LNCaP clone FGC (cell line): ENCODE measurements at regions not wholly inside any gene's neighbourhood (a gene's known extent, or its start where the extent isn't known, plus 50 kb on each side); places are given as distances from the start of the nearest gene placed in this dataset.

Source experiments
- DNase-seq: peaks from one replicate; pipeline ENCODE4 v3.0.0-alpha.2; 2011; ENCODE audit warnings: low read depth
- H3K4me3 ChIP-seq: 2 replicates; pipeline ENCODE4 v1.5.1; 2011; ENCODE audit warnings: mild to moderate bottlenecking, low read depth, low read length, control low read depth
- CTCF ChIP-seq: IDR thresholded peaks from 2 replicates; pipeline ENCODE4 v1.5.1; 2012; ENCODE audit warnings: mild to moderate bottlenecking; ENCODE audit not compliant: control insufficient read depth, insufficient read depth; ENCODE audit errors: extremely low read depth

DNA sequence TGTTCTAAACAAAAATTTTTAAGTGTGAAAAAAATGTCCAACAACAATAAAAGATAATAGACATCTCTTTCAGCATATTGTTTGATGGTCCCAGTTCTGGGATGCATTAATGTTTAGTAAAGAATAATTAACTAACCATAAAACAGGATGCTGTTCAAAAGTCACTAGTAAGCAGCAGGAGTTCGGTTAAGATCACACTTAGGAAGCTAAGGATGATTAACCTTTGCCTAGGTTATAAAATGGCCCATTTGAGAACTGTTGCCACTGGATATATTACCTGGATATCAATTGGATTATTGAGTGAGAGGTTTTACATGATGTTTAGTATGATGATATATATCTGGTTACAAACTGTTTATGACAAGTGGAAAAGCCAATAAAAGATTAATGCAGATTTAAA is 171.7 kb downstream of the ATG4C start:
- no peak overlapping the region for H3K4me3 ChIP-seq
- no peak for TF ChIP-seq CTCF
- no peak for DNase-seq

DNA sequence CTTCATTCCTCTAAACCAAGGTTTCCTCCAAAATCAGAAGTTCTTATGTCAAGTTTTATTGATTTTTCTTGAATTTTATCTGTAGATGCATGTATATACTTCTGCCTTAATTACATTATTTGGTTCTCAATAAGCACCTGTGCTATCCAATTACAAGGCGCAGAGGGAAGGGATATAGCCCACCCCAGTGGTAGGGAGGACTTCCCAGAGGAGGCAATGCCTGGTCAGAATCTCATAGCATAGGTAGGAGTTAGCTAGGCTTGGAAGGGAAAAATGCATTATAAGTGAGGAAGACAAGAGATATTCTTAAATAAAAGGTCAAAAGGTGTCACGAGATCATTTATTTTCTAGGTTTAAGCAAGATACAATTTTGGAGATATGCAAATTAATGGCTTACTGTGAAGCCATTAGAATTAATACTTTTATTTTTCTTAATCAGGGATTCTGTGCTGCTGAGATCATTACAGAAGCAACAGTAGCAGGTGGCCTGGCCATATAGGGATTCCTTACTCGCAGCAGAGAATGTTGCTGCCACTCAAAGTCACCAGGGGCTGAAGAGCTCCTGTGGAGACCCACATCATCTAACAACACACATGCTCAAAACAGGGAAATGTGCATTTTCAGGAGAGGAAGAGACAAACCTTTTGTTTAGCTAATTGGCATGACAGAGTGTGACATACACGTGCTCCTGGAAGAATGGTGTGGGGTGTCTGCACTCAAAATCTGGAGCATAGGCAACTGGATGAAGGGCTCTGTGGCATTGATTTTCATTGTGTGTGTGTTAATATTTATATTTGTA is 178.3 kb downstream of the ATG4C start:
- no peak for DNase-seq
- no peak overlapping the region for H3K4me3 ChIP-seq
- no peak for TF ChIP-seq CTCF

GRCh38 chr1:62962901-62963776 is 179.2 kb downstream of the ATG4C start:
- DNase-seq: peak; percentile 8
- peak; percentile 84 for TF ChIP-seq CTCF
- H3K4me3 ChIP-seq: no peak overlapping the region

DNA sequence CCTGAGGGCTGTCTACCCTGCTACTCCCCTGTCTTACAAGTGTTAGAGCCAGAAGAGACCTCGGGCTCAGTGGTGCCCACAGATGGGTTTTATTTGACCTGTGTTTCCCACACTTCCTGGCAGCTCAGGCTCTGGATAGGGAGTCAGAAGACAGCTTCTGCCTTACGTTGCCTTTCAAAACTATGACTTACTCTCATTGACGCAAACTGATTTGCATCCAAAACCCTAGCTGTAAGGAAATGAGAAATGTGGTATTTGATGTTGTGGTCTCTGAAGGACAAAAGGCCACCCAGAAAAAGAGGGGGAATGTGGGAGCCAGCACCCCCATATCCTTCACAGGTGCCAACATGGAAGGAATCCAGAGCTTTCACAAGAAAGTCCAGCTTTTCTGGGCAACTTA is 180.2 kb downstream of the ATG4C start:
- DNase-seq: no peak
- H3K4me3 ChIP-seq: no peak overlapping the region
- no peak for TF ChIP-seq CTCF

- TF ChIP-seq CTCF: no peak
- no peak for DNase-seq
- H3K4me3 ChIP-seq: no peak overlapping the region
Measured at GRCh38 chr1:62967031-62967430, 183.1 kb downstream of the ATG4C start.

- no peak for DNase-seq
- no peak for TF ChIP-seq CTCF
- H3K4me3 ChIP-seq: no peak overlapping the region
Measured at GRCh38 chr1:62977366-62977765, 193.4 kb downstream of the ATG4C start.
